HEK293 (cell line): ENCODE measurements at regions not wholly inside any gene's neighbourhood (a gene's known extent, or its start where the extent isn't known, plus 50 kb on each side); places are given as distances from the start of the nearest gene placed in this dataset.

Experiments
- KLF16 ChIP-seq: fragments of 450-650 bp; formaldehyde crosslinking; IDR thresholded peaks from 2 replicates; pipeline ENCODE4 v1.5.1; 2017; ENCODE audit warnings: missing biosample characterization, missing genetic modification characterization
- ZNF19 ChIP-seq: fragments of 450-650 bp; formaldehyde crosslinking; IDR thresholded peaks from 2 replicates; pipeline ENCODE4; 2016; ENCODE audit warnings: missing biosample characterization, missing genetic modification characterization, low read depth
- ZNF555 ChIP-seq: fragments of 450-650 bp; formaldehyde crosslinking; conservative IDR thresholded peaks from 2 replicates; pipeline ENCODE4 v1.5.1; 2017; ENCODE audit warnings: missing biosample characterization, mild to moderate bottlenecking, missing genetic modification characterization, inconsistent platforms
- ZNF626 ChIP-seq: fragments of 450-650 bp; sonication (Bioruptor Pico); formaldehyde crosslinking; IDR thresholded peaks from 2 replicates; pipeline ENCODE4 v1.5.1; 2018; ENCODE audit warnings: missing biosample characterization, missing genetic modification characterization, inconsistent platforms
- ZNF777 ChIP-seq: fragments of 450-650 bp; formaldehyde crosslinking; IDR thresholded peaks from 2 replicates; pipeline ENCODE4 v1.5.1; 2017; ENCODE audit warnings: missing biosample characterization, missing genetic modification characterization, borderline replicate concordance
- ZNF791 ChIP-seq: fragments of 450-650 bp; formaldehyde crosslinking; IDR thresholded peaks from 2 replicates; pipeline ENCODE4 v1.5.1; 2016; ENCODE audit warnings: missing biosample characterization, missing genetic modification characterization
- TF ChIP-seq, protein P1 (sequence below): fragments of 450-650 bp; formaldehyde crosslinking; IDR thresholded peaks from 2 replicates; pipeline ENCODE4 v1.5.1; 2016; ENCODE audit warnings: missing biosample characterization, missing genetic modification characterization
- TF ChIP-seq, protein P2 (sequence below): fragments of 450-650 bp; formaldehyde crosslinking; IDR thresholded peaks from 2 replicates; pipeline ENCODE4 v1.5.1; 2016; ENCODE audit warnings: missing biosample characterization, missing genetic modification characterization

DNA sequence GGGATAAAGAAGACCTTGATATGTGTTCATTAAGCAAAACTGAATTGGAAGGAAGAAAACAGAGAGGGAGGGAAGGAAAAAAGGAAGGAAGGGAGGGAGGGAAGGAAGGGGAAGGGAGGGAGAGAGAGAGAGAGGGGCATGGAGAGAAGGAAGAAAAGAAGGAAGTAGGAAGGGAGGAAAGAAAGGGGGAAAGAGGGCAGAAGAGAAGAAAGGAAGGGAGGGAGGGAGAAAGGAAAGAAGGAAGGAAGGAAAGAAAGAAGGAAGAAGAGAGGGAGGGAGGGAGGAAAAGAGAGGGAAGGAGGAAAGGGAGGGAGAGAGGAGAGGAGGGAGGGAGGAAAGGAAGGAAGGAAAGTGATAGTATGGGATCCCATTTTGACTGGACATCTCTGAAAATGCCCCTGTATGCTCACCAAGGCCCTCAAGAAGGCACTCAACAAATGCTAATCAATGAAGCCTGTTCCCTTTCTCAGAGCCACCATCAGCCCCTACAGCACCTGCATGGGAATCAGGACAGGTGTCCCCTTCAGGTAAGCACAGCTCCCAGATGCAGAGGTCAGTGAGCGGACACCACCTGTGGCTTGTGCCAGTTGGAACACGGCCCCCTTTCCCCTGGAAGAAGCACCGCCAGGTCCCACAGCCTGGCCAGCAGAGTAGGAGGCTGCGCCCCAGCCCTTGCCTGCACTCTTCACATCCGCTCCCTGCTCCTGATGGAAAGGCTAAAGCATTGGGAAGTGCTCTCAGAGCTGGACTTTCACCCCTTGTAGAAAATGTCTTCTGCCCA lies 161.4 kb upstream of the DIO3 start:
- TF ChIP-seq, protein P1, sequence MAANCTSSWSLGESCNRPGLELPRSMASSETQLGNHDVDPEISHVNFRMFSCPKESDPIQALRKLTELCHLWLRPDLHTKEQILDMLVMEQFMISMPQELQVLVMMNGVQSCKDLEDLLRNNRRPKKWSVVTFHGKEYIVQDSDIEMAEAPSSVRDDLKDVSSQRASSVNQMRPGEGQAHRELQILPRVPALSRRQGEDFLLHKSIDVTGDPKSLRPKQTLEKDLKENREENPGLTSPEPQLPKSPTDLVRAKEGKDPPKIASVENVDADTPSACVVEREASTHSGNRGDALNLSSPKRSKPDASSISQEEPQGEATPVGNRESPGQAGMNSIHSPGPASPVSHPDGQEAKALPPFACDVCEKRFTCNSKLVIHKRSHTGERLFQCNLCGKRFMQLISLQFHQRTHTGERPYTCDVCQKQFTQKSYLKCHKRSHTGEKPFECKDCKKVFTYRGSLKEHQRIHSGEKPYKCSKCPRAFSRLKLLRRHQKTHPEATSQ (tag by site-specific recombination), result no peak
- TF ChIP-seq ZNF777 (no peak), ZNF19 (tag by site-specific recombination) (no peak), ZNF626 (tag by site-specific recombination) (no peak), ZNF555 (no peak), KLF16 (tag by site-specific recombination) (no peak), ZNF791 (no peak)
- TF ChIP-seq, protein P2, sequence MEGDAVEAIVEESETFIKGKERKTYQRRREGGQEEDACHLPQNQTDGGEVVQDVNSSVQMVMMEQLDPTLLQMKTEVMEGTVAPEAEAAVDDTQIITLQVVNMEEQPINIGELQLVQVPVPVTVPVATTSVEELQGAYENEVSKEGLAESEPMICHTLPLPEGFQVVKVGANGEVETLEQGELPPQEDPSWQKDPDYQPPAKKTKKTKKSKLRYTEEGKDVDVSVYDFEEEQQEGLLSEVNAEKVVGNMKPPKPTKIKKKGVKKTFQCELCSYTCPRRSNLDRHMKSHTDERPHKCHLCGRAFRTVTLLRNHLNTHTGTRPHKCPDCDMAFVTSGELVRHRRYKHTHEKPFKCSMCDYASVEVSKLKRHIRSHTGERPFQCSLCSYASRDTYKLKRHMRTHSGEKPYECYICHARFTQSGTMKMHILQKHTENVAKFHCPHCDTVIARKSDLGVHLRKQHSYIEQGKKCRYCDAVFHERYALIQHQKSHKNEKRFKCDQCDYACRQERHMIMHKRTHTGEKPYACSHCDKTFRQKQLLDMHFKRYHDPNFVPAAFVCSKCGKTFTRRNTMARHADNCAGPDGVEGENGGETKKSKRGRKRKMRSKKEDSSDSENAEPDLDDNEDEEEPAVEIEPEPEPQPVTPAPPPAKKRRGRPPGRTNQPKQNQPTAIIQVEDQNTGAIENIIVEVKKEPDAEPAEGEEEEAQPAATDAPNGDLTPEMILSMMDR (tag by site-specific recombination), result no peak
